GM19238 (cell line): ENCODE measurements at regions not wholly inside any gene's neighbourhood (a gene's known extent, or its start where the extent isn't known, plus 50 kb on each side); places are given as distances from the start of the nearest gene placed in this dataset.
A peak's percentile ranks its signal among the peaks of the same experiment; 100 is the strongest.

Experiments used
- DNase-seq: peaks from one replicate; pipeline ENCODE4 v3.0.0; 2011; ENCODE audit warnings: low spot score; ENCODE audit not compliant: insufficient read length

DNA sequence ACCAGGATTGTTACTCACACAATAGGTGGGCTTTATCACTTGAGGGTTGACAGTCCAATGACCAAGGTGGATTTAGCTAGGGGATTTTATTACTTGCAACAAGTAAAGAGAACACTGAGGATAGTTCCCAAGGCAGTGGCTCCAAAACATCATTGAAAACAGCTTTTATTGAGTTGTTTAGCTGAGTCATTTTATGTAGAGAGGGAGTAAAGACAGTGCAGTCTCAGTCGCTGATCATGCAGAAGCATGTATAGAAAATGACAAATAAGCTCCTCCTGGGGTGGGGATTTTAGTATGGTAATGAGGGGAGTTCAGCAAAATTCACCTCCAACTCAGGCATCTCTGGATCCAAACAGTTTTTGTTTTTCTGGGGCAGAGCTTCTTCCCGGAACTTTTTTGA lies 163.0 kb upstream of the CCDC179 start:
- DNase-seq = no peak

DNA sequence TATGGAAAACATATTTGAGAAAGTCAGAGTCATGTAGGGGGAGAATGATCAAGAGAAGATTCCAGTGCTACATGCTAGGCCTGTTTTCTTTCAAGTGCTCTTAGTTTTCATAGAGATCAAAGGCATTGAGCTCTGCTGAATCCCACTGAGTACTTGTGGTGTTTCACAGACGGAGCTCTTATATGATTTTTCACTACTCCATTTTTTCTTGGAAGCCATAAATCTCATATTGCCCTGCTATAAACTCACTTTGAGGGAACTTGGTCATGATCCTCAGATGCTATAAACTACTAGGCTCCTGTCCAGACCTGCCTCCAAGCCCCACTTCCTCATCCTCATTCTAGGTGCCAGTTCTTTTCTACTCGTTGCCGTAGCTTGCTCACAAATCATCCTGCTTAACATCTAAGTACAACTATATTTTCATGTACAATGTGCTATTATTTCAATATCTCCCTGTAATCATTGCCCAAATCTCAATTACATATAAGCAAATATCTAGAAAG lies 180.8 kb upstream of the CCDC179 start:
- DNase-seq = no peak

DNA sequence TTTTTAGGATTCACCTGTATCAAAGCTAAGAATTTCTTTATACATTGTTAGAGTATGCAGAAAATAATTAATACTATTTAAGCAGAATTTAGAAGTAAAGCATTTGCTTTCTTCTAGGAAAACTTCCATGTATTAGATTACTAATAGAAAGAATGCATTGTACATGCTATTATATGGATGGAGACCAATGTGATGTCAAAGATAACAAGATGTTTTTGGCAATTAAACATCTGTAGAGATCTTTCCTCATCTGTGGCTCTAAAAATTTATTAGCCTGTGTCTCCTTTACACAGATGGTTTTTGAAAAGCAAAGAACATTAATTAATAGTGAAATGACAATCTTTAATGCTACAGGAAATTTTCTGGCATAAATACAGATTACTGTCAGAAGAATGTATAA lies 198.4 kb upstream of the CCDC179 start:
- no peak for DNase-seq

DNA sequence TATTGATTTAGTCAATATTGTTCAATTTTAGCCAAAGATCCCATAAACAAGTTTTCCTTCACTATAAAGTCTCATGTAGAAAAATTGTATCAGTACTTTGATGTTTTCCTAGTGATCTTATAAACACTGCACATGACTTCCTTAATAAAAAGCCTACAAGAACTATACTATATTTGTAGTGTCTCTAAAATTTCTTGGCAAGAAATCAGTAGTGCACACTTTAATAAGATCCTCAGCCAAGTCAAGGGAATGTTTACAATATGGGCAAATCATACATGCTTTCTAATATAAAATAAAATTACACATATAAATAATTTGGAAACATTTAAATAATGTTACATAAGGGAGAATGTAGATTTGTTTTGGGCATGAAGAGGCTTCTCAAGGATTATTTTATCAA lies 203.0 kb upstream of the CCDC179 start:
- no peak for DNase-seq

DNA sequence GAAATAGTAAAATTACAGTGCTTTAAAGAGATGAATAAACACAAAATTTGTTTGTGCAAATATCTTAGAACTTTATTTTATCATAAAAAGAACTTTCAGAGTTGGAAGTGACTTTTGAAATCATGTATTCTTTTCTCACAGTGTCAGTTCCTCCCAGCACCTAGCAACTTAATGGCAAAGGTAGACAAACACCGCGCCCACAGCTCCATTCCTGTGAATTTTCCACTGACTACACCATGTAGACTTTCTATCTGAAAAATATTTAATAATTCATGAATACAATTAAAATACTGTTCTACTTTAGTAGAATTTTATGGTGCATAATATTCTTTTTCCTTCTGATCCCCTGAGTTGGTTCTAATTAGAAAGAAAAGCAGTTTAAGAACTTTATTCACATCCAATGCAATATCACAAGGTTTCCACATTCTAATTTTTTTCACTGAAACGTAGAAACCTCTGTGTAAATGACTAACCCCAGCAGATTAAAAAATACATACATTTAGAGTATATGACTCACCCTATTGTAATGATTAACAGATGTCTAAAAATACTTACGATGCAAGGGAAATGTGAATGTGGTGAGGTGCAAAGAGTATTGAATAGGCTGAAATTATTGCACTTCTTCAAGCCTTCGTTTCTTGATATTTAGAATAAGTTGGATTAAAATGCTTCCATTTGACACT lies 218.2 kb upstream of the CCDC179 start:
- DNase-seq = no peak

DNA sequence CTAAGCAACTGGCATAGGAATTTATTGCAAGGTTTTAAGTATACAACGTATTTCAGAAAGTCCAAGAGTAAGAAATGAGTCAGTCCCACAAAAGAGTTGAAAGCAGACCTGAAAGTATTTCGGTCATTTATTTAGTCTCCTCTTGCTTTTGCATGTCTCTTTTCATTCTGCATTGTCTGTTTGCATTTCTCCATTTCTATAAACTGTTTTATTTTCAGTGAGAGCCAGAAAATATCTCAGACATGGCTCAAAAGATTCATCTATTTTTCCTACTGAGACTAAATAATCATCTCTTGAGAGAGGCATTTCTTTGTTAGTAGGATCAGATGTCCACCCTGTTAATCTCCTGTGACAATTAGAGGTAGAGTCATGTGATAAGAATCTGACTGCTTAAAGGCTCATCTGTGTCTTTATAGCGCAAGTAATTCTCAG lies 219.1 kb upstream of the CCDC179 start:
- no peak for DNase-seq

DNA sequence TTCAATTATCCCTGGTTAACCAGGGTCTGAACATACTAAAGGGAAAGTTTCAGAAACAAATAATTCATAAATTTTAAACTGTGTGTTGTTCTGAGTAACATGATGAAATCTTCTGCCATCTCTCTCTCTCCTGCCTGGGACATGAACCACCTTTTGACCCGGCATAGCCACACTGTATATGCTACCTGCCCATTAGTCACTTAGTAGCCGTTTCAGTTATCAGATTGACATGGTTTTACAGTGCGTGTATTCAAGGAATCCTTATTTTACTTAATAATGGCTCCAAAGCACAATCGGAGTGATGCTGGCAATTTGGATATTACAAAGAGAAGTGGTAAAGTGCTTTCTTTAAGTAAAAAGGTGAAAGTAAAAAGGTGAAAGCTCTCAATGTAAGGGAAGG lies 227.1 kb upstream of the CCDC179 start:
- no peak for DNase-seq

DNA sequence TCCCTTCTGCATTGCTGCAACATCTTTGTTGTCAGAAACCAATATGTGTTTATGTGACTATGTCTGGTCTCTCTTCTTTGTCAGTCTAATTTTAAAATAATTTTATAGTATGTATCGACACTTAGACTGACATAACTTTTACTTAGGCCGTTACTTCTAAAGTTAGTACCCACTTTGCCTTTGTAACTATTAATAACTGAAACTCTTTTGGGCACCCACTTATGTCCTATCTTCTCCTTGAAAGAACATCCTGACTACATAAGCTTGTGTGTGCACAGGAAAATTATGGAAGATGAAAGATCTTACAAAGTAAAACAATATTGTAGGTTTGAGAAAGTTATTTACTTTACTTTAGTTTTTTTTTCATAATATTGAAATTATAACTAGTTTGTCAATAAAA lies 230.4 kb upstream of the CCDC179 start:
- DNase-seq = no peak

DNA sequence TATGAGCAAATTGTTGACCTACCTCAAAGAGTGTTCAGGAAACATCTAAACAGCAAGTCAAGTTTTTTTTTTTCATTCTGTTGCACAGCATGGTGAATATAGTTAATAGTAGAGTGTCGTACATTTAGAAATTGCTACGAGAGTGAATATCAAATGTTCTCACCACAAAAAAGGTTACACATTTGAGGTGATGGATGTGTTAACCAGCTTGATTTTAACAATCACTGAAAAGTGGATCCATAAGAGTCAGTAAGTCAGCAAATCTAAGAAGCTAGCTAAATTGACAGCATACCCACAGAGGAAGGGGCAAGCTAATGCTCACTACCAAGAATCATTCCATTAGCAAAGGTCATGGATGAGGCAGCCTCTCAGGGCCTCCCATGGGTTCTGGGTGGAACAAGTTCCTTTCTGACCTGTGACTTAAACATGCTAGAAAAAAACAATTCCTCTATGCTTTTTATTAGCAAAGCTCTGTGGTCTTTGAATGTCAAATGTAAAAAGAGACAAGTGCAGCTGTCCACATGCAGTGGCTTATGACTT lies 235.4 kb upstream of the CCDC179 start:
- DNase-seq = no peak

DNA sequence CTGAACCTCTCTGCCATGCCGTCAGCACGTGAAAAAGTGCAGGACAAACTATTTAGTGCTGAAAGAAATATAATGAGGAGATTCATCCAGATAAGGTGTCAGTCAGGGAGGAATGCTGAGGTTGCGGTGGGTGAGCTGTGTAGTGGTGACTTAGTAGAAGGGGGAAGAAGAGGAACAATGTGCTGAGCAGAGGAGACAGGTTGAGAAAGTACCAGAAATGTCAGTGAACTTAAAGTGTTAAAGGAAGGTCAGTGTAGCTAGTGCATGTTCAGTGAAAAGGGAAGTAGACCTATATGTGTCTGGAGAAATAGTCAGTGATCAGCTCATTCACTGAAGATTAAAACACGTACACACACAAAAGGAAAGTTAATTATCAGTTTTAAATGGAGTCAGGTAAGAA lies 237.6 kb upstream of the CCDC179 start:
- no peak for DNase-seq

DNA sequence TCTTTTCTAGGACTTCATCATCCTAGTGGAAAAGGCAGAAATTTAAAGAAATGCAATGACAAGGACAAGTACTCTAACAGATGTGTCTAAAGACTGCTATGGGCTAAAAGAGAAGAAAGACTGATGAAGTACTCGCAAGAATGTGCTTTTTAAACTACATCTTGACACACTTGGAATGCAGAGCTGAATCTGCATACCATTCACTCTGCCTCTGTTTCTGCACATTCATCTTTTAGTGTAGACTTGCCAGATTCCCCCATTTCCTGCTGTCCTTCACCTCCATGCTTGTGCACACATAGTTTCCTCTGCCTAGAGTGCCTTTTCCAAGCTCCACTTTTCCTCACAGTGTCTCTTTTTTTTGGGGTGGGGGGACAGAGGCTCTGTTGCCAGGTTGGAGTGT lies 239.0 kb upstream of the CCDC179 start:
- DNase-seq = no peak

DNA sequence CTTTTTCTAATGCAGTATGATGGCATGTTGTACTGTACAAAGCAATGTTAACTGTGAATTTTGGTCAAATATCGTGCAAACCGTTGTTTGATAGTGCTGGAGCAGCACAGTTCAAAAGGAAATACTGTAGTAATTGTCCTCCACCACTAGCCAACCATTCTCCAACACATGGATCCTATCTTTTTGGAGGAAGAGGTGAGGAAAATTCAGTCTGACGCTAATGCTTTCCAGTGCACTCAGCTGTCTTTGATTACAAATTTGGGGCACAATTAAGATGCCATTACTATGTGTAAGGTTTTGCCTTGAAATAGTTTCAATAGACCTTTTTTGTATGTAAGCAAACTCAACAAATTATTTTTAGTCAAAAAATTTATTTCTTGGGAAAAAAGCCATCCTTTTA lies 240.5 kb upstream of the CCDC179 start:
- no peak for DNase-seq

DNA sequence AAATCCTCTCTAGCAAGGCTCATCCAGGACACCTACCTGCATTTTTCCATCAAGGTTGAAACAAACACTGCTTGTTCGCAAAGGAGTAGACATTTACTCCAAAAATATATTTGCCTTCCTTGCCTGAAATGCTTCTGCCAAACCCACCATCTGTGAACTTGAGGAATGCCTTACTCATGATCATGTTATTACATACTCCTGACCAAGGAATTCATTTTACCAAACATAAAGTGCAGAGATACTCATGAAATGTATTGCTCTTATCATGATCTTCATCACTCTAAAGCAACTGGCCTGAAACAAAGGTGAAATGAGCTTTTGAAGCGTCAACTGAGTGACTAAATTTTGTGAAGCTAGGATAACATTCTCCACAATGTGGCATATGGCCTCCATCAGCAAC lies 243.1 kb upstream of the CCDC179 start:
- no peak for DNase-seq

DNA sequence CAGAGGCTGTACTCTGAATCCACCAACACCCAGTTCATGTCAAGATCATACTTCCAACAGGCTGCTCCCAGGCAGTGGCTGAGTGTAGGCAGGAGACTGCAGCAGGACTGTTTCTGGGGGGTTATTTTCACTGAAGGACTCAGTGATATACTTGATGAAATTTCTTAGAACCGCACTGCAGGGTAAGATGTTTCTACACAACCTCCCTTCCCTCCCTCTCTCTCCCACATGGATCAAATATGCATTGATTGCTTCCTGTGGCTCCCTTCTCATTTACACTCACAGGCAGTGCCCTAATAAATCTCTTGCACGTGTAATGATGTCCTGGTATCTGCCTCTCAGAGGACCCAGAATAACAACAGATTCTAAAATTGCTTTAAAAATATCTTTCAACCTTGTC lies 251.3 kb upstream of the CCDC179 start:
- no peak for DNase-seq

DNA sequence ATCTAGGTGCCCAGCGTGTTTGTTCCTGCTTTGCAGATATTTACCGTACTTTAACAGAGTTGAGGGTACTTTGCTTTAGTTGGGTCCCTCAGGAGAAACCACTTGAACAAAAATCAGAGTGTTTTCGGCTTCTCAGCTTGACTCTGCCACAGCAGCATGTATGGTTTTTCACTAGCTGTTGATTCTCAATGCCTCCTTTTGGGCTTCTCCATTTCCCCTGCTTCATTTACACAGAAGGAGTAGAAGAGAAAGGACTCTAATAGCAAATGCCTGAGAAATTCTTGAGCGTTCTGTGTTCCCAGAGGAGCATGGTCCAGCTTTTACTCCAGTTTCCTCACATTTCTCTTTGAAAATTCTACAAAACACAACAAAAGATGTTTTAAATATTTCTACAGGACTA lies 252.1 kb upstream of the CCDC179 start:
- no peak for DNase-seq

DNA sequence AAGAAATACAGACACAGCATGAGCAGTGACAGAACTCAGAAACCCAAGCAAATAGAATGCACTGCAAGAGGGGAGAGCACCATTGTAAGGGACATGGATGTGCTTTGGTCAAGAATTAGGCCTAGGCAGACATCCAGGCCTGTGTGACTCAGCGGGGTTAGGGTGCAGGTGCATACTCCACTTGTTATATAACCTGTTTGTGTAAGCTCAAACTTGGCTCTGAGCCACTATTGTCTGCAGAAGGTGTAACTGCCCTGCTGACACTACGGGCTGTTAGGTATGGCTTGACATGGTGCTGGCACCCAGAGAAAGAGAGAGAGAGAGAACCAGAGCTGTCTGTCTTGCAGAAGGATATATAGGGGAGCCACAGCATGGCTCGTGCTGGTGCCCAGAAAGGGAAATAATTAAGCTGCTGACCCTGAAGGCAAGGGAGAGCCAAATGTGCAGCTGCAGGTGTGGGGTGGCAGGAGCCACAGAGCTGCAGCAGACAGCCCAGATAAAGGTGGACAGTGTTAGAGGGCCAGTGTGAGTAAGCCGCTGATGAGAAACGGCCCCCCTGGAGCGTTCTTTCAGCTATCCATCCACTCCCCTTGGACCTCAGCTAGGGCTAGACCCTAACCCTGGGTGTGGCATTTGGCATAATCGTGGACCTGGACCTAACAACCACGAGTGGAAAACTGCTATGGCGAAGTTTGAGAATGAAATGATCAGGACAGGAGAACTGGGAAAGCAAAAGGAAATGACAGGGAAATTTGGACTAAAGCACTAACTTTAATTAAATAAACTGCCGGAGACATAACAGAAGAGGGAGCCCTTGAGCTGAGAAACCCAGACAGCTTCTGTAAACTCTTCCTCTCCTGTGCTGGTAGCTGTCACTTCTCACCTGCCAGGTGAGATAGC lies 253.0 kb upstream of the CCDC179 start:
- peak; percentile 5 for DNase-seq

DNA sequence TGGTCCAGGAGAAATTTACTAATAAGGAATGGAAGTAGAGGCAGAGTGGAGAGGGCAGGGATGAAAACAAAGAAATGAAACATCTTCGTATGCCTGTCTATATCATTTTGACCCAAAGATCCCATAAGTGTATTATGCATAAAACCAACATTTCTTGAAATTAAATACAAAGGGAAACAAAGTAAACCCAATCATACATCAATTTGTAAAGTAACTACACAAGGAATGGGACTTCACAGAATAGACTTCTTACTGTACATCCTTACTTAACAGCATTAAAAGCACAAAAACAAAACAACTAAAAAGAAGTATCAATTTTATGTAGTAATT lies 253.6 kb upstream of the CCDC179 start:
- DNase-seq = no peak

DNA sequence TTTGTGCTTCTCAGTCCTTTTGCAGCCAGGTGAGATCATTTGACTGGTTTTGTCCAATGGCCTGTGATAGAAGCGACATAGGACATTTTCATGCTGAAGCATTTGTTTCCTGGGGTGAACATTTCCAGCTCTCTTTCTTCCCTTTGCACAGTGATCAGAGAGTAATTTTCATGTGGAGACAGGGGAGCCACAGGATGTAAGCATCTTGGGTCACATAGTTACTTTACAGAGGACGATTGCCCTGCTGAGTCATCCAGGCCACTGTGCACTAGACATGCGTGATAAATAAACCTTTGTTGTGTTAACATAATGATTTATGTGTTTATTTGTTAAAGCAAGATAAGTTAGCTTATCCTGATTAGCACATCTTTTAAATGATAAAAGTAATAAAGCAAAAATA lies 263.5 kb upstream of the CCDC179 start:
- no peak for DNase-seq

DNA sequence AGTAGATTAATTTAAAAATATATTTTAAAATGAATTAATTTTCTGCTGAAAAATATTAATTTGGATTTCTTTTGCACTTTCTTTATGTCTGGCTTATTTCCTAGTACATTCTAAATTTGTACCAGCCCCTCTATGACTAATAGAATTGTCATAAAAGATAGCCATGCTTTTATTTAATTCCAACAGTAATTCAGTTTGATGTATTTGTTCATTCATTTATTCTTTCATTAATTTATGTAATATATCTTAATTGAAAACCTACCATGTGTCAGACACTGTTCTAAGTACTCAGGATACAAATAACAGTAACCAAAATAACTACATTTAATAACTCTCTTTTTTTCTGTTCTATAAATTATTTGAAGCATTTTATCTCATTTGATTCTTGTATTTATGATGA lies 264.0 kb upstream of the CCDC179 start:
- no peak for DNase-seq

DNA sequence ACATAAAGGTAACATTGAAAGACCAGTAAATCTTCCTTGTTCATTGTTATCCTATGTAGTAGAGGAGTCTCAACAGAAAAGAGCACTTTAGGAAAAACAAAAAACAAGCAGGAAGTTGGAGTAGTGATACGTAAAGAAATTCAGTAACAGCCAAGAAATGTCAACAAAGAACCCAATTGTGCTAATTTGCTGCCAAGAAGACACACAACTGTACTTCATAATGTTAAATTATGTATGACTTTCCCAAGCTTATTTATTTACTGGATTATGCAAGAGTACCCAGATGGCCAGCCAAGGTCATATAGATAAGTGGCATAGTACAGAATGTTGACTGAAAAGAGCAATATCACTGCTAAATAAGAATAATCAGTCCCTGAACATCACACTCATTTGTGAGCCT lies 264.7 kb upstream of the CCDC179 start:
- DNase-seq = no peak

DNA sequence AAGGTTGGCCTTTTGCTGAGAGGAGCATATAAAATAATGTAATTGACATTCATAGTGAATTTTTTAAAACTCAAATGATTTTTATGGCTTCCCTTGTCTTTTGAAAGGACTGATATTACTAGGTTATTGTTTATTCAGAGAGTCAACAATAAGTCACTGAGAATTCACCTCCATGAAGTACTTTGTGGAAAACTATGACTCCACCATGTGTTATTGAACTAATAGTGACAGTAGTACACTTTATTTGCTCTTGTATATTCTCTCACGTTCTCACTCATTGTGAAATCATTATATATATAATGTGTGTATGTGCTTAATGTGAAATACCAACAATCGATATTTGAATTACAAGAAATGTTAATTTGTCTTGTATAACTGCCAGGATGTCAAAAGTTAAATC lies 267.4 kb upstream of the CCDC179 start:
- no peak for DNase-seq

DNA sequence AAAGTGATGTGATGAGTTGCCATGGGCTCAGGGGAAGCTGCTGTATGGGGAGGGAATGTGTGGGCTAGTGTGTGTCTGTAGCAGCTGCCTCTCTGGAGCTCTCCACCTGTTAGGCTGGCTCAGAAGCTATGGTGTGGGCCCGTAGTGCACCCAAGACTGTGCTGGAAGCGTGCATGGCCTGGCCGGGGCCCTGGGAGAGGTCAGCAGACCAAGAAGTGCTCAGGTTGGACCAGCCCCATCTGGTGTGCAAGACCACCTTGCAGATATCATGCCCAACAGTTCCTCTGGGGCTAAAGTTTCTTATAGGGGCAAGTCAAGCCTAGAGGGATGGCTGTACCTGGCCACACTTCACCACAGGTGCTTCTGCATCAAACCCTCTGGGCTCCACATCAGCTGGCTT lies 274.4 kb upstream of the CCDC179 start:
- DNase-seq = no peak

DNA sequence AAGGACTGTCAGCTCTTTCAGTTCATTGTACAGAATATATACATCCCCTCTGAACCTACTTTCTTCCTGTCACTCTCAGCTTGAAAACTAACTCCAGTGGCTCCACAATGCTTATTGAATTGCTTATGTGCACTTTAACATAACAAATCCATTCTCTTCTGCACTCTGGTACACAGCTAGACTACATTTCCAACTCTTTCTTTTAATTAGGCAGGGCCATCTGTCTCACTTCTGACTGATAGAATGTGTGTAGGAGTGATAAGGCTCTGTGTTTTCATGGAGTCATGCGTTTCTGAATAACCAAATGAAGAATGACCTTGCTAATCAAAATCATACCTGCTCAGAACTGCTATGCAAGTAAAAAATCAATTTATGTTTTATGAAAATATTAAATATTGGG lies 278.5 kb upstream of the CCDC179 start:
- DNase-seq = no peak
